ENCODE measurements at regions not wholly inside any gene's neighbourhood (a gene's known extent, or its start where the extent isn't known, plus 50 kb on each side); places are given as distances from the start of the nearest gene placed in this dataset.

GRCh38 chr2:107218208-107218607, 332.2 kb upstream of the ST6GAL2 start:
- Histone ChIP-seq H3K4me2 (ENCODE audit: insufficient read depth, low read length) (no peak overlapping the region), H3K9me1 (ENCODE audit: control insufficient read depth, insufficient read depth, low read length) (no peaks in the 10 kb centered on the region), H3K79me2 (ENCODE audit: control insufficient read depth, insufficient read depth, low read length) (no peaks in the 10 kb centered on the region), H3K9me3 (replicated peaks; ENCODE audit: control insufficient read depth, insufficient read depth, low read depth, low read length) (no peaks in the 10 kb centered on the region; the same call in 1 of the 2 replicates), H3K9ac (ENCODE audit: insufficient read depth in 1 of 2, low read depth in 2 of 2, low read length in 2 of 2) (no peak overlapping the region), H3K27ac (ENCODE audit: extremely low read depth, low read depth, low read length) (no peak overlapping the region), H3K36me3 (ENCODE audit: control insufficient read depth, insufficient read depth, low read length) (no peaks in the 10 kb centered on the region), H2AFZ (ENCODE audit: low read depth, low read length) (no peak overlapping the region), H3K27me3 (ENCODE audit: control insufficient read depth in 2 of 2, insufficient read depth in 2 of 2, low read length in 2 of 2) (no peaks in the 10 kb centered on the region), H3K4me1 (replicated peaks in 1 of 2; ENCODE audit: control insufficient read depth in 2 of 2, insufficient read depth in 2 of 2, low read length in 2 of 2) (no peaks in the 10 kb centered on the region), H3K4me3 (no peak overlapping the region), H4K20me1 (replicated peaks; ENCODE audit: control insufficient read depth, insufficient read depth, low read length) (no peaks in the 10 kb centered on the region)
- WGBS (ENCODE audit: insufficient coverage, low coverage, missing lambda C conversion rate), result 0% methylated on average over 1 of the region's 1 CpG
- ATAC-seq (no peak), DNase-seq (ENCODE audit: extremely low read depth in 1 of 4, low spot score in 3 of 4) (no peak), FAIRE-seq (no peak)
- TF ChIP-seq MAFF (IDR thresholded peaks at IDR 0.05; ENCODE audit: low read length) (peak; percentile 16; the same call in 1 of the 2 replicates), BRD9 (IDR thresholded peaks at IDR 0.05; ENCODE audit: low read depth, partially characterized antibody) (no peak), CBX3 (IDR thresholded peaks at IDR 0.05; ENCODE audit: borderline replicate concordance in 1 of 2, low read length in 2 of 2) (no peak), SNRNP70 (optimal IDR thresholded peaks at IDR 0.05; ENCODE audit: low read depth, low read length) (no peak), ZNF316 (IDR thresholded peaks at IDR 0.05) (peak; percentile 24; the same call in 1 of the 2 replicates), MAFG (tag; conservative IDR thresholded peaks at IDR 0.05) (0 out of 2 replicates have a peak, but pooled peaks have one; percentile 5)
- ChIA-PET CTCF (ENCODE audit: low intra/inter-chr PET ratio) (no interaction called here), POLR2A (no interaction called here)
- intact Hi-C loops (cut with micrococcal nuclease), result no loop called here
- in situ Hi-C loops (cut with MboI), result no loop called here
- BruUV-seq (replicated peaks), result no TSS peak

DNA sequence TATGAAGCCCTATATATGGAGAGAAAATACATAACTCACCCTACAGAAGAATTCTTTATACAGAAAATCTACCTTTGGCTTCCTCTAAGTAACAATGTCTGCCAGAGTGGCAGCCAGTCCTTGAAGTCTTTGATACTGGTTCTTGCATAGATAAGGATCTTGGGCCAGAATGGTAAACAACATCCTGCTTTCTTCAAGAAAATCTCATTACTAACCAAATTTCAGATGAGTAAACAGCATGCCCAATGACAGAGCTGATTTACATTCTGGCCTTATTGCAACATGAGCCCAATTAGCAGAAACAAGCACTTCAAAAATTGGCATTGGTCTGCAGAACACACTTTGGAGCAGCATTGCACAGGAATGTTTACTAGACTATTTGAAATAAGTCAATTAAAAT, 336.5 kb upstream of the ST6GAL2 start:
- POLR2A ChIA-PET, result no interaction called here
- no peak for DNase-seq (ENCODE audit: extremely low read depth in 1 of 4, low spot score in 3 of 4)
- no peak overlapping the region for H3K9ac ChIP-seq (ENCODE audit: insufficient read depth in 1 of 2, low read depth in 2 of 2, low read length in 2 of 2)
- in situ Hi-C loops (cut with MboI), result no loop called here
- no peak overlapping the region for H2AFZ ChIP-seq (ENCODE audit: low read depth, low read length)
- BruUV-seq (replicated peaks), result no TSS peak
- no peaks in the 10 kb centered on the region for H3K27me3 ChIP-seq (ENCODE audit: control insufficient read depth in 2 of 2, insufficient read depth in 2 of 2, low read length in 2 of 2)
- H3K27ac ChIP-seq (ENCODE audit: extremely low read depth, low read depth, low read length), result no peak overlapping the region
- H4K20me1 ChIP-seq (replicated peaks; ENCODE audit: control insufficient read depth, insufficient read depth, low read length), result no peaks in the 10 kb centered on the region
- intact Hi-C loops (cut with micrococcal nuclease), result no loop called here
- H3K9me3 ChIP-seq (replicated peaks; ENCODE audit: control insufficient read depth, insufficient read depth, low read depth, low read length), result no peaks in the 10 kb centered on the region
- H3K4me1 ChIP-seq (replicated peaks in 1 of 2; ENCODE audit: control insufficient read depth in 2 of 2, insufficient read depth in 2 of 2, low read length in 2 of 2), result no peaks in the 10 kb centered on the region
- no peak overlapping the region for H3K4me2 ChIP-seq (ENCODE audit: insufficient read depth, low read length)
- no peaks in the 10 kb centered on the region for H3K9me1 ChIP-seq (ENCODE audit: control insufficient read depth, insufficient read depth, low read length)
- no peaks in the 10 kb centered on the region for H3K36me3 ChIP-seq (ENCODE audit: control insufficient read depth, insufficient read depth, low read length)
- FAIRE-seq, result no peak
- no peaks in the 10 kb centered on the region for H3K79me2 ChIP-seq (ENCODE audit: control insufficient read depth, insufficient read depth, low read length)
- H3K4me3 ChIP-seq, result no peak overlapping the region
- ATAC-seq, result no peak
- CTCF ChIA-PET (ENCODE audit: low intra/inter-chr PET ratio), result no interaction called here
- TF ChIP-seq ARHGAP35 (IDR thresholded peaks at IDR 0.05; ENCODE audit: partially characterized antibody), result no peak
- no peak for TF ChIP-seq CBFA2T2 (conservative IDR thresholded peaks at IDR 0.05)
- TF ChIP-seq ASH1L (IDR thresholded peaks at IDR 0.05; ENCODE audit: borderline replicate concordance, low read depth, partially characterized antibody), result no peak
- no peak for TF ChIP-seq SMARCA5 (IDR thresholded peaks at IDR 0.05)
- no peak for TF ChIP-seq ZNF766 (CRISPR knock-in tag; conservative IDR thresholded peaks at IDR 0.05)
- TF ChIP-seq, protein P1, sequence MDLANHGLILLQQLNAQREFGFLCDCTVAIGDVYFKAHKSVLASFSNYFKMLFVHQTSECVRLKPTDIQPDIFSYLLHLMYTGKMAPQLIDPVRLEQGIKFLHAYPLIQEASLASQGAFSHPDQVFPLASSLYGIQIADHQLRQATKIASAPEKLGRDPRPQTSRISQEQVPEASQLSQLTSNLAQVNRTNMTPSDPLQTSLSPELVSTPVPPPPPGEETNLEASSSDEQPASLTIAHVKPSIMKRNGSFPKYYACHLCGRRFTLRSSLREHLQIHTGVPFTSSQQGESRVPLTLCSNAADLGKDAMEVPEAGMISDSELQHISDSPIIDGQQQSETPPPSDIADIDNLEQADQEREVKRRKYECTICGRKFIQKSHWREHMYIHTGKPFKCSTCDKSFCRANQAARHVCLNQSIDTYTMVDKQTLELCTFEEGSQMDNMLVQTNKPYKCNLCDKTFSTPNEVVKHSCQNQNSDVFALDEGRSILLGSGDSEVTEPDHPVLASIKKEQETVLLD (IDR thresholded peaks at IDR 0.05), result no peak
- TF ChIP-seq MTA1 (IDR thresholded peaks at IDR 0.05; ENCODE audit: borderline replicate concordance), result no peak
- TF ChIP-seq ZNF146 (CRISPR knock-in tag; IDR thresholded peaks at IDR 0.05; ENCODE audit: unreplicated experiment), result no peak
- no peak for TF ChIP-seq ZC3H11A (IDR thresholded peaks at IDR 0.05; ENCODE audit: low read depth, low read length)
- TF ChIP-seq USF2 (CRISPR knock-in tag; IDR thresholded peaks at IDR 0.05), result no peak
- TF ChIP-seq MEF2D (tag; conservative IDR thresholded peaks at IDR 0.05; ENCODE audit: low read depth), result no peak
- TF ChIP-seq MCM5 (IDR thresholded peaks at IDR 0.05; ENCODE audit: low read depth), result no peak
- TF ChIP-seq RHOXF2B (CRISPR knock-in tag; conservative IDR thresholded peaks at IDR 0.05), result no peak
- no peak for TF ChIP-seq CSDE1 (IDR thresholded peaks at IDR 0.05)

Data from K562 (cell line).